ENCODE measurements at regions not wholly inside any gene's neighbourhood (a gene's known extent, or its start where the extent isn't known, plus 50 kb on each side); places are given as distances from the start of the nearest gene placed in this dataset.

DNA sequence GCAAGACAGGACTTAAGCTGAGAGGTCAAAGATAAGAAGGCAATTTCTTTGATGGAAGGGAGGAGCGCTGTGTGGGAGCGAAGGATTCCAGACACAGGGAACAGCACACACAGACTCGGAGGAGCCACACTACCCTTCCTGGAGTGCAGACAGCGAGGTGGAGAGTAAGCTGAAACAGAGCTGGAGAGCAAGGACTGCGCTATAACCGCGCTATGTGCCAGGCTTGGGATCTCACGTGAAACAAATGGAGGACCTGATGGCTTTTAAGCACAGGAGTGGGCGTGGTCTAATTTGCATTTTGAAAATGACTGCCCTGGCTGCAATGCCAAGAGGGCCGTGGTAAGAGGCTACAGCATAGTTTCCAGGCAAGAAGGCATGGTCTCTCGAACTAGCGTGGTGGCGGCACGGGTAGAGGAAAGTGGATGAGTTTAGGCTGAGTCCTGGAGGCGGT, 113.9 kb upstream of the SORBS2 start:
- POLR2A ChIA-PET = no interaction called here
- Histone ChIP-seq H3K4me1 (ENCODE audit: control insufficient read depth in 1 of 2, insufficient read depth in 2 of 2, low read depth in 1 of 2, low read length in 1 of 2) (peaks cover 0 to 8% of the 10 kb centered on the region in 2 experiments; a peak in 2 of 4 replicates), H3K4me3 (ENCODE audit: low read depth in 2 of 2, low read length in 1 of 2) (no peak overlapping the region; a peak in 1 of 4 replicates), H3F3A (replicated peaks; ENCODE audit: insufficient read depth) (no peaks in the 10 kb centered on the region), H3K79me2 (ENCODE audit: insufficient read depth) (no peaks in the 10 kb centered on the region), H3K27me3 (ENCODE audit: insufficient read depth) (no peaks in the 10 kb centered on the region), H3K4me2 (no peak overlapping the region), H3K27ac (ENCODE audit: low read depth in 2 of 2, low read length in 1 of 2) (no peak overlapping the region), H3K36me3 (replicated peaks in 1 of 2; ENCODE audit: control insufficient read depth in 1 of 2, insufficient read depth in 2 of 2, low read length in 1 of 2) (no peaks in the 10 kb centered on the region), H2AFZ (ENCODE audit: low read depth) (no peak overlapping the region), H4K20me1 (ENCODE audit: insufficient read depth) (no peaks in the 10 kb centered on the region), H3K9ac (no peak overlapping the region), H3K9me2 (no peaks in the 10 kb centered on the region), H3K9me3 (no peaks in the 10 kb centered on the region)
- CTCF ChIA-PET = interaction anchor here (0.9 kb wide), 1 partner anchor 285 kb away, joined by 3 read pairs; no protein-coding TSS in a partner anchor
- WGBS (ENCODE audit: low lambda C conversion rate) = 80% methylated on average over 15 of the region's 15 CpGs
- TF ChIP-seq JUND (IDR thresholded peaks at IDR 0.05) = no peak
- no peak for DNase-seq

DNA sequence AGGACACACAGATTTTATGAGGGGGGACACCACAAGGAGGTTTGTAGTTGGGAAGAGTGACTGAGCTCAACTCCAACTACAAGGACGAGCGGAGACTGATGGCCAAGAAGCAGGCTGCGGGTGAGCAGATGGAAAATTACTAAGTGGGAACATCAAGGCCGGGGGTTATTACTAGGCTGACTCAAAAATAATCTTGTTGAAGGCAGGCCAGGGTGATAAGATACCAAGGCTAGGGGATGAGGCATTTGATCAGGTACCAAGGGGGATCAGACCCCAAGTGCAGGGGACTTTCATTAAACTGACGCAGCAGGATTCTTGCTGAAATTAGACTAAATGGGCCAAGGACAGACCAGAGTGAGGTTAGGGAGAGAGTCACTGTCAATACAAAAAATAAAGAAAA, 119.4 kb upstream of the SORBS2 start:
- no peak overlapping the region for H3K27ac ChIP-seq (ENCODE audit: low read depth in 2 of 2, low read length in 1 of 2)
- WGBS (ENCODE audit: low lambda C conversion rate) = 73% methylated on average over 5 of the region's 5 CpGs

More for the DNA sequence above, 119.4 kb upstream of the SORBS2 start:
- Histone ChIP-seq H3K4me1 (ENCODE audit: control insufficient read depth in 1 of 2, insufficient read depth in 2 of 2, low read depth in 1 of 2, low read length in 1 of 2) (peaks cover 0 to 2% of the 10 kb centered on the region in 2 experiments; a peak in 1 of 4 replicates), H3K36me3 (replicated peaks in 1 of 2; ENCODE audit: control insufficient read depth in 1 of 2, insufficient read depth in 2 of 2, low read length in 1 of 2) (no peaks in the 10 kb centered on the region), H3K79me2 (ENCODE audit: insufficient read depth) (no peaks in the 10 kb centered on the region), H2AFZ (ENCODE audit: low read depth) (no peak overlapping the region), H3K9me2 (no peaks in the 10 kb centered on the region), H4K20me1 (ENCODE audit: insufficient read depth) (no peaks in the 10 kb centered on the region), H3F3A (replicated peaks; ENCODE audit: insufficient read depth) (no peaks in the 10 kb centered on the region), H3K9ac (no peak overlapping the region), H3K9me3 (no peaks in the 10 kb centered on the region), H3K27me3 (ENCODE audit: insufficient read depth) (no peaks in the 10 kb centered on the region), H3K4me3 (ENCODE audit: low read depth in 2 of 2, low read length in 1 of 2) (no peak overlapping the region), H3K4me2 (no peak overlapping the region)
- CTCF ChIA-PET = interaction anchor here (1.3 kb wide), 1 partner anchor 13 kb away, joined by 4 read pairs; no protein-coding TSS in a partner anchor
- POLR2A ChIA-PET = no interaction called here
- DNase-seq = no peak
- TF ChIP-seq, protein P1, sequence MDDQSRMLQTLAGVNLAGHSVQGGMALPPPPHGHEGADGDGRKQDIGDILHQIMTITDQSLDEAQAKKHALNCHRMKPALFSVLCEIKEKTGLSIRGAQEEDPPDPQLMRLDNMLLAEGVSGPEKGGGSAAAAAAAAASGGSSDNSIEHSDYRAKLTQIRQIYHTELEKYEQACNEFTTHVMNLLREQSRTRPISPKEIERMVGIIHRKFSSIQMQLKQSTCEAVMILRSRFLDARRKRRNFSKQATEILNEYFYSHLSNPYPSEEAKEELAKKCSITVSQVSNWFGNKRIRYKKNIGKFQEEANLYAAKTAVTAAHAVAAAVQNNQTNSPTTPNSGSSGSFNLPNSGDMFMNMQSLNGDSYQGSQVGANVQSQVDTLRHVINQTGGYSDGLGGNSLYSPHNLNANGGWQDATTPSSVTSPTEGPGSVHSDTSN (IDR thresholded peaks at IDR 0.05) = no peak
- TF ChIP-seq NRF1 (IDR thresholded peaks at IDR 0.05; ENCODE audit: low read depth, low read length) (no peak), SMC3 (IDR thresholded peaks at IDR 0.05; ENCODE audit: low read depth, low read length) (no peak), TCF12 (IDR thresholded peaks at IDR 0.05) (no peak), NFIC (IDR thresholded peaks at IDR 0.05; ENCODE audit: borderline replicate concordance) (no peak), POLR2AphosphoS5 (IDR thresholded peaks at IDR 0.05; ENCODE audit: low read depth, low read length) (no peak), RAD21 (IDR thresholded peaks at IDR 0.05; ENCODE audit: low read length) (no peak), RXRA (IDR thresholded peaks at IDR 0.05; ENCODE audit: borderline replicate concordance, low read depth) (no peak), YY1 (IDR thresholded peaks at IDR 0.05; ENCODE audit: low read depth) (no peak), ELF1 (IDR thresholded peaks at IDR 0.05) (no peak), RCOR1 (IDR thresholded peaks at IDR 0.05; ENCODE audit: low read length) (no peak), MEF2A (IDR thresholded peaks at IDR 0.05; ENCODE audit: borderline replicate concordance, low read depth) (no peak)
- TF ChIP-seq, protein P2, sequence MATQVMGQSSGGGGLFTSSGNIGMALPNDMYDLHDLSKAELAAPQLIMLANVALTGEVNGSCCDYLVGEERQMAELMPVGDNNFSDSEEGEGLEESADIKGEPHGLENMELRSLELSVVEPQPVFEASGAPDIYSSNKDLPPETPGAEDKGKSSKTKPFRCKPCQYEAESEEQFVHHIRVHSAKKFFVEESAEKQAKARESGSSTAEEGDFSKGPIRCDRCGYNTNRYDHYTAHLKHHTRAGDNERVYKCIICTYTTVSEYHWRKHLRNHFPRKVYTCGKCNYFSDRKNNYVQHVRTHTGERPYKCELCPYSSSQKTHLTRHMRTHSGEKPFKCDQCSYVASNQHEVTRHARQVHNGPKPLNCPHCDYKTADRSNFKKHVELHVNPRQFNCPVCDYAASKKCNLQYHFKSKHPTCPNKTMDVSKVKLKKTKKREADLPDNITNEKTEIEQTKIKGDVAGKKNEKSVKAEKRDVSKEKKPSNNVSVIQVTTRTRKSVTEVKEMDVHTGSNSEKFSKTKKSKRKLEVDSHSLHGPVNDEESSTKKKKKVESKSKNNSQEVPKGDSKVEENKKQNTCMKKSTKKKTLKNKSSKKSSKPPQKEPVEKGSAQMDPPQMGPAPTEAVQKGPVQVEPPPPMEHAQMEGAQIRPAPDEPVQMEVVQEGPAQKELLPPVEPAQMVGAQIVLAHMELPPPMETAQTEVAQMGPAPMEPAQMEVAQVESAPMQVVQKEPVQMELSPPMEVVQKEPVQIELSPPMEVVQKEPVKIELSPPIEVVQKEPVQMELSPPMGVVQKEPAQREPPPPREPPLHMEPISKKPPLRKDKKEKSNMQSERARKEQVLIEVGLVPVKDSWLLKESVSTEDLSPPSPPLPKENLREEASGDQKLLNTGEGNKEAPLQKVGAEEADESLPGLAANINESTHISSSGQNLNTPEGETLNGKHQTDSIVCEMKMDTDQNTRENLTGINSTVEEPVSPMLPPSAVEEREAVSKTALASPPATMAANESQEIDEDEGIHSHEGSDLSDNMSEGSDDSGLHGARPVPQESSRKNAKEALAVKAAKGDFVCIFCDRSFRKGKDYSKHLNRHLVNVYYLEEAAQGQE (IDR thresholded peaks at IDR 0.05; ENCODE audit: low read depth, low read length) = no peak
- TF ChIP-seq, protein P3, sequence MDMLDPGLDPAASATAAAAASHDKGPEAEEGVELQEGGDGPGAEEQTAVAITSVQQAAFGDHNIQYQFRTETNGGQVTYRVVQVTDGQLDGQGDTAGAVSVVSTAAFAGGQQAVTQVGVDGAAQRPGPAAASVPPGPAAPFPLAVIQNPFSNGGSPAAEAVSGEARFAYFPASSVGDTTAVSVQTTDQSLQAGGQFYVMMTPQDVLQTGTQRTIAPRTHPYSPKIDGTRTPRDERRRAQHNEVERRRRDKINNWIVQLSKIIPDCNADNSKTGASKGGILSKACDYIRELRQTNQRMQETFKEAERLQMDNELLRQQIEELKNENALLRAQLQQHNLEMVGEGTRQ (IDR thresholded peaks at IDR 0.05; ENCODE audit: borderline replicate concordance, low read depth, low read length) = no peak
